Cardiac fibroblast (primary cell): ENCODE measurements at regions not wholly inside any gene's neighbourhood (a gene's known extent, or its start where the extent isn't known, plus 50 kb on each side); places are given as distances from the start of the nearest gene placed in this dataset.

Experiments used
- DNase-seq, 2 donors: peaks; one replicate each; pipeline versions ENCODE4 v3.0.0 to v3.0.0-alpha.2; 2010; ENCODE audit warnings: low read depth in 2 of 2
- H3K4me3 ChIP-seq, 2 donors: replicated peaks in 1 of 2; 1 replicate in 1 of 2; 2 replicates in 1 of 2; pipeline ENCODE4 v1.5.1; 2011; ENCODE audit warnings: low read depth in 2 of 2, low read length in 2 of 2, mild to moderate bottlenecking in 2 of 2, moderate library complexity in 1 of 2
- CTCF ChIP-seq: IDR thresholded peaks from one replicate; pipeline ENCODE4 v1.5.1; 2011; ENCODE audit warnings: low read depth, mild to moderate bottlenecking, low read length, inconsistent platforms

DNA sequence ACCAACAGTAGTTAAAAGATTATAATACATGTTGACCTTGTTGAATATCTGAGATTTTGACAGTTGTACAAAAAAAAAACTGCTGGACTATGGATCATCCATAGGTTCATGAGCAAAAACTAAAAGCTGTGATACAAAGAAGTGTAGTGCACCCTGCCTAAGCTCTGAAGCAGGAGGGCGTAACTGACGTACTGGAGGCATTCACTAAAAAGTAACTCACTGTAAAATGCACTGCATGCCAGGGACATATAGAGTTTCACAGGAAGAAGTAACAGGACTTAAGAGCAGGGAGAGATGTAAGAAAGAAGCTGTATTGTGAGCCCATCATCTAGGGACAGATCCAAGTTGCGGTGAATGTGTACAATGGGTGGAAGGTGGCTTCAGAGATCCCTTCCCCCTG, 177.9 kb downstream of the IRS2 start:
- no peak for DNase-seq
- no peak overlapping the region for H3K4me3 ChIP-seq
- no peak for TF ChIP-seq CTCF

DNA sequence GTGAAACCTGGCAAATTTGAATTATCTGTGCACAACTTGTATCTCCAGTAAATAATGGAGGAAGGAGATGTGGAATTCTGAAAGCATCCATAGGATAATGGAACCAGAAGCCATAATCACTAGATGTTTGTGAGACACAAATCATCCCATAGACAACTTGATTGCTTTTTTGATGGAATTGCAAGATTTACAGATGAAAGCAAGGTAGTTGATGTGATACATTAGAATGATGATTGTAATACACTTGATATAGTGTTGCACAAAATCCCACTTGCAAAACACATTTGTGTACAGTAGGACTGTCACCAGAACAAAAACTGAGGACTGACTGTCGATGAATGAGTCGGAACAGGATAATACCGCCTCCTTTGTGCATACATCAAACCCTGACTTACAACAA, 178.3 kb downstream of the IRS2 start:
- DNase-seq, result no peak
- no peak overlapping the region for H3K4me3 ChIP-seq
- TF ChIP-seq CTCF, result no peak

DNA sequence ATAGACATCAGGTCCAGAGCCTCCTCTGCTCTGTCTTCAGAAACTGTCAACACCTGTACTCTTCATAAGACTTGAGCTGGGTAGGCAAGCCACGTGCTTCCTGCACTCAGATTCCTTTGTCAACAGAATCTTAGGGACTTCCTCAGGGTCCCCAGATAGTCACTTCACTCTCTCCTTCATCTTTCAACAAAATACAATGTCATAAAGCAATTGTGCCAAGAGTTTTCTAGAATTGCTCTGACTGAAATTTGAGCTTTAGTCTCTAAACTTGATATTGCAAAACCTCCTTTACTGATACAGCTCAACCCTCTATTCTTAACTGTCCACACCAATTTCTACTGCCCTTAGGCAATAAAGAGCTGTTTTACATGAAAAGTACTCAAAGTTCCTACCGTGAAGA, 179.9 kb downstream of the IRS2 start:
- no peak for TF ChIP-seq CTCF
- H3K4me3 ChIP-seq, result no peak overlapping the region
- peak in 1 of 2 donors; percentile 13 for DNase-seq

GRCh38 chr13:109605846-109606245, 180.5 kb downstream of the IRS2 start:
- H3K4me3 ChIP-seq, result no peak overlapping the region
- TF ChIP-seq CTCF, result no peak
- no peak for DNase-seq

- H3K4me3 ChIP-seq, result no peak overlapping the region
- no peak for TF ChIP-seq CTCF
- no peak for DNase-seq
Measured at GRCh38 chr13:109604894-109605293, 181.5 kb downstream of the IRS2 start.

GRCh38 chr13:109602356-109602755, 184.0 kb downstream of the IRS2 start:
- no peak overlapping the region for H3K4me3 ChIP-seq
- DNase-seq, result no peak
- TF ChIP-seq CTCF, result no peak

GRCh38 chr13:109599901-109600657, 186.3 kb downstream of the IRS2 start:
- TF ChIP-seq CTCF, result no peak
- H3K4me3 ChIP-seq, result no peak overlapping the region
- DNase-seq, result no peak
